Progenitor cell of endocrine pancreas (in vitro differentiated cells): ENCODE measurements at regions not wholly inside any gene's neighbourhood (a gene's known extent, or its start where the extent isn't known, plus 50 kb on each side); places are given as distances from the start of the nearest gene placed in this dataset.

ENCODE experiments used
- DNase-seq: peaks from one replicate; pipeline ENCODE4 v3.0.0; 2021; ENCODE audit warnings: low spot score; ENCODE audit not compliant: unreplicated experiment
- H3K27ac Mint-ChIP-seq: 2 replicates; pipeline ENCODE4 v1.8.0; 2021; ENCODE audit warnings: mild to moderate bottlenecking, moderate library complexity, mixed read lengths
- H3K27me3 Mint-ChIP-seq: 2 replicates; pipeline ENCODE4 v1.8.0; 2021; ENCODE audit warnings: mixed read lengths
- H3K36me3 Mint-ChIP-seq: 2 replicates; pipeline ENCODE4 v1.8.0; 2022; ENCODE audit warnings: mixed read lengths; ENCODE audit not compliant: insufficient read depth
- H3K4me1 Mint-ChIP-seq: 2 replicates; pipeline ENCODE4 v1.8.0; 2021; ENCODE audit warnings: low read depth, mixed read lengths
- H3K4me3 Mint-ChIP-seq: 2 replicates; pipeline ENCODE4 v1.8.0; 2021; ENCODE audit warnings: low read depth, mild to moderate bottlenecking, moderate library complexity, mixed read lengths
- H3K9me3 Mint-ChIP-seq: 2 replicates; pipeline ENCODE4 v1.8.0; 2021; ENCODE audit warnings: low read depth, mixed read lengths
- TF ChIP-seq, protein P1 (sequence below): fragments of 200-600 bp; sonication (generic); IDR thresholded peaks from one replicate; pipeline ENCODE4 v1.5.0; 2021; ENCODE audit warnings: antibody characterized with exemption, mild to moderate bottlenecking; ENCODE audit not compliant: unreplicated experiment

DNA sequence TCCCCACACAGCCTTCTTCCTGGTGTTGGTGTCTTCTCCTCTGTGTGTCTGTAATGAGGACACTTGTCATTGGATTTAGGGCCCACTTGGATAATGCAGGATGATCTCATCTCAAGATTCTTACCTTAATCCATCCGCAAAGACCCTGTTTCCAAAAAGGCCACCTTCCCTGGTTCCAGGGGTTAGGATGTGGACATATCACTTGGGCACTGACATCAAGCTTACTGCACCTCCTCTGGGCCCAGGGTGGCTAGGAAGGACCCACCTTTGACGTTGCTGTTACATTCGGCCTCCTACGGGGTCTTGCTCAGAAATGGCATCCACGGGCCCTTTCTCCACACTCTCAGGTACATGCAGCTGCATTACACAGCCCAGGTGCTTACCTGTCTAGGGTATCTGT is 535.9 kb downstream of the BRD1 start:
- no peaks in the 10 kb centered on the region for H3K36me3 Mint-ChIP-seq
- H3K4me1 Mint-ChIP-seq, result no peaks in the 10 kb centered on the region
- TF ChIP-seq, protein P1, sequence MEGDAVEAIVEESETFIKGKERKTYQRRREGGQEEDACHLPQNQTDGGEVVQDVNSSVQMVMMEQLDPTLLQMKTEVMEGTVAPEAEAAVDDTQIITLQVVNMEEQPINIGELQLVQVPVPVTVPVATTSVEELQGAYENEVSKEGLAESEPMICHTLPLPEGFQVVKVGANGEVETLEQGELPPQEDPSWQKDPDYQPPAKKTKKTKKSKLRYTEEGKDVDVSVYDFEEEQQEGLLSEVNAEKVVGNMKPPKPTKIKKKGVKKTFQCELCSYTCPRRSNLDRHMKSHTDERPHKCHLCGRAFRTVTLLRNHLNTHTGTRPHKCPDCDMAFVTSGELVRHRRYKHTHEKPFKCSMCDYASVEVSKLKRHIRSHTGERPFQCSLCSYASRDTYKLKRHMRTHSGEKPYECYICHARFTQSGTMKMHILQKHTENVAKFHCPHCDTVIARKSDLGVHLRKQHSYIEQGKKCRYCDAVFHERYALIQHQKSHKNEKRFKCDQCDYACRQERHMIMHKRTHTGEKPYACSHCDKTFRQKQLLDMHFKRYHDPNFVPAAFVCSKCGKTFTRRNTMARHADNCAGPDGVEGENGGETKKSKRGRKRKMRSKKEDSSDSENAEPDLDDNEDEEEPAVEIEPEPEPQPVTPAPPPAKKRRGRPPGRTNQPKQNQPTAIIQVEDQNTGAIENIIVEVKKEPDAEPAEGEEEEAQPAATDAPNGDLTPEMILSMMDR, result no peak
- no peak for DNase-seq
- no peak overlapping the region for H3K27ac Mint-ChIP-seq
- peaks cover 16% of the 10 kb centered on the region for H3K27me3 Mint-ChIP-seq
- H3K9me3 Mint-ChIP-seq, result peaks cover 9% of the 10 kb centered on the region
- no peak overlapping the region for H3K4me3 Mint-ChIP-seq

DNA sequence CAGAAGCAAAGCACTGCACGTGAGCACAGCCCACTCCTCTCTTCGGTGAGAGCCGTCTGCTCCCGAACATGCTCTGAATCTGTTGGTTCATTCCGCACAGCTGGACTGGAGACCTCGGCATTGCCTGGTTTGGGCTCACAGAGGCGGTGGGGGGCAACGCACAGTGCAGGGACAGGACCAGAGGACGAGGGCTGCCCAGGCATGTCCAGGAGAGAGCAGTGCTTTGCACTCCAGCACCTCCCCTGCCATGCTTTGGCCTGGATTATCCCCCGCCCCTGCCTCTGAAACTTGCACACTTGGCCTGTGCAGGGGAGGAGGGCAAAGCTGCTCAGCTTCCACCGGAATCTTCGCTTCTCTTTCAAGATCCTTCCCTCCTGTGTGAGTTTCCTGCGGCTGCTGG is 536.5 kb downstream of the BRD1 start:
- DNase-seq, result no peak
- peaks cover 9% of the 10 kb centered on the region for H3K9me3 Mint-ChIP-seq
- no peak overlapping the region for H3K4me3 Mint-ChIP-seq
- TF ChIP-seq, protein P1, result no peak
- no peaks in the 10 kb centered on the region for H3K36me3 Mint-ChIP-seq
- H3K4me1 Mint-ChIP-seq, result no peaks in the 10 kb centered on the region
- H3K27me3 Mint-ChIP-seq, result peaks cover 16% of the 10 kb centered on the region
- H3K27ac Mint-ChIP-seq, result no peak overlapping the region

DNA sequence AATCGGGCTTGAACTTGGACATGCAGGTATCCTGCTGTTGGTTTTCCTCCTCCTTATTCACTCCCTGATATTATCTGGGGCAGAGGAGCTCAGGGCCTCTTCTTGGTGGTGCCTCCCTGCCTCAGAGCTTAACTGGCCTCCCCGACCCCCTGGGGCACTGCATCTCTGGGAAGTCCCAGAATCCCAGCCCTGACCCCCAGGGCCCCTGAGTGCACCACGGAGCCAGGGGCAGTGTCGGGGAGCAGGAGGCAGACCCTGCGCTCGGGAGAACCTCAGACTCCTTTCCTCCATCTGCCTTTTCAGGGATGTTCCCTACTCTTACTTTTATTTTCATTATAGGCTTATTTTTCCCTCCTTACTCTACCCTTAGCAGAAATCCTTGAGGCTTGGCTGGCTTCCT is 537.0 kb downstream of the BRD1 start:
- DNase-seq, result no peak
- no peaks in the 10 kb centered on the region for H3K4me1 Mint-ChIP-seq
- no peaks in the 10 kb centered on the region for H3K36me3 Mint-ChIP-seq
- peaks cover 9% of the 10 kb centered on the region for H3K9me3 Mint-ChIP-seq
- no peak overlapping the region for H3K4me3 Mint-ChIP-seq
- peaks cover 13% of the 10 kb centered on the region for H3K27me3 Mint-ChIP-seq
- no peak overlapping the region for H3K27ac Mint-ChIP-seq
- TF ChIP-seq, protein P1, result no peak

DNA sequence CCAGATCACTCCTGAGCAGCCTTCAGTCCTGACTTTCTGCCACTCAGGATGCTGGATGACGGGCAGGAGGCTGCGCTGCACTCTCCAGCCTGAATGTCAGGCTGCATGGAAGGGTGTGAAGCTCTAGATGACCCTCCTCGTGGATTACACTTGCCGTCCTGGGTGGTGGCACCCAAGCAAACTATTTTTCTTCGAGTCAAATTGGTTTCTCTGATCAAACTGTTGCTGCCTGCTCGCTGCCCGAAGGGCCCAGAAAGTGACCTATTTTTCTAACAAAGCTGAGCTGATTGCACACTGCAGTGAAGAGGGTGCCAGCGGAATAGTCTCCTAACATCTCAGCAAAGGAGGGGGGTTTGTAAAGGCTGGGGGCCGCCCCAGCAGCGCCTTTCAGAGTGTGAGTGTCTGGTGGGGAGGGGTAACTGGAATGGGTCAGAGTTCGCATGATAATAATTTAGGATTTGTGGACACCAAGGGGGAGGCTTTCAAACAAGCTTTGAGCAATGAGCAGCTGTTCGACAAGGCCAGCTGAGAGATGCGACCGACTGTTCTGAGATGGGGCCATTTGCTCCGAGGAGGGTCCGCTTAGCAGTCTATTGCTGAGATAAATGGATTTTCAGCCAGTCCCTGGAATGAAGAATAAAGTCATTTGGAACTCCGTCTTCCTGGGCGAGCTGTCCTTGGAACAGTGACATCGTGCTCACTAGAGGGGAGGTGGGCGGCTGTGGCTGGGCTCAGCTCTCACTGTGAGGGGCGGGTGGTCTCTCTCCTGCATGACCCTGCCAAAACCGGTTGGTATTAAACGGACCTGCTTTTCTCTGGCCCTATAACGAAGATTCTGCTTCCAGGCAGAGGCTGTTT is 537.6 kb downstream of the BRD1 start:
- TF ChIP-seq, protein P1, result no peak
- Mint-ChIP-seq H3K27ac (no peak overlapping the region), H3K36me3 (no peaks in the 10 kb centered on the region), H3K4me1 (no peaks in the 10 kb centered on the region), H3K27me3 (peaks cover 9% of the 10 kb centered on the region), H3K4me3 (no peak overlapping the region), H3K9me3 (peaks cover 9% of the 10 kb centered on the region)
- DNase-seq, result no peak

DNA sequence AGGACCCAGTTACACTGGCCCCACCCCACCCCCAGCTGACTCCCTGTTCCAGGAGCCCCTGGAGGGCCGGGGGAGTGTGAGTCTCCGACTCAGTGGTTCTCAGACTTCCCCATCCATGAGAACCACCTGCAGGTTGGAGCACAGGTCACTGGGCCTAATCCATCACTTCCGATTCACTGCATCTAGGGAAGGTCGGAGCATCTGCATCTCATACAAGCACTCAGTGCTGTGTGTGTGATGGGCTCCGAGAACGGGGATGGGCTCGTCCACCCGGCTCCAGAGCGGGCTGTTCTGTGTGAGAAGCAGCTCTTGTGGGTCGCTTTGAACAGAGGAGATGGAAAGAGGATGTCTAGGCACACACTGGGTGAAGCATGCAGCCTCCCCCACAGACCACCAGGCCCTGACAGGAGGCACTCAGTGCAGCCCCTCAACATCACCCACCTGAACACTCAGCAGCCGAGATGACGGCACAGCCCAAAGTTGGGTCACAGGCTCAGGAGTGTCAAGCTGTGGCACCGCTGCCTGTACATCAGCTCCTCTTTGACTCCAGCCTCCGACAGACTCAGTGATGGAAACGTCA is 541.4 kb downstream of the BRD1 start:
- no peak overlapping the region for H3K27ac Mint-ChIP-seq
- peaks cover 28% of the 10 kb centered on the region for H3K27me3 Mint-ChIP-seq
- DNase-seq, result no peak
- H3K9me3 Mint-ChIP-seq, result peaks cover 4% of the 10 kb centered on the region
- no peaks in the 10 kb centered on the region for H3K36me3 Mint-ChIP-seq
- TF ChIP-seq, protein P1, result no peak
- no peaks in the 10 kb centered on the region for H3K4me1 Mint-ChIP-seq
- H3K4me3 Mint-ChIP-seq, result no peak overlapping the region
